NCI-H748 treated with DMSO at 0.1 percent for 48 hours (cell line): ENCODE measurements at regions not wholly inside any gene's neighbourhood (a gene's known extent, or its start where the extent isn't known, plus 50 kb on each side); places are given as distances from the start of the nearest gene placed in this dataset.
A peak's percentile ranks its signal among the peaks of the same experiment; 100 is the strongest.

Source experiments
- DNase-seq: peaks from one replicate; lab custom pipeline; 2025; lab: John Stamatoyannopoulos, UW

DNA sequence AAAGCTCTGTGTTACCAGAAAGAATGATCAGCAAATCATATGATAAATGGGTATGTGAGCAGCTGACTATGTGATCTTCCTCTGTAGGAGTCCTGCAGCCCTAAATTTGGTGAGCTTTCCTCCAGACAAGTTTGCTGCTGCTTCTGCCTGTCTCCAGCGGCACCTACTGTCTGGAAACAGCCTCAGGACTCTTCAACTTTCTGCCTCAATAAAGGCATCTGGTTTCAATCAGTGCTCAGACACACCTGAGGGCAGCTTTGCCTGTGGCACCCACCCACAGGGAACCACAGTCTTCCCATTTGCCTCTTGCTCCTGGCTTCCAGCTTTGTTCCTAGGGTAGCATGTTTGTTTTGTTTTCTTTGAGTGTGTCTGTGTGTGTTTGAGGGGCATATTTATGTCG, 727.9 kb upstream of the MAN1A1 start:
- no peak for DNase-seq

DNA sequence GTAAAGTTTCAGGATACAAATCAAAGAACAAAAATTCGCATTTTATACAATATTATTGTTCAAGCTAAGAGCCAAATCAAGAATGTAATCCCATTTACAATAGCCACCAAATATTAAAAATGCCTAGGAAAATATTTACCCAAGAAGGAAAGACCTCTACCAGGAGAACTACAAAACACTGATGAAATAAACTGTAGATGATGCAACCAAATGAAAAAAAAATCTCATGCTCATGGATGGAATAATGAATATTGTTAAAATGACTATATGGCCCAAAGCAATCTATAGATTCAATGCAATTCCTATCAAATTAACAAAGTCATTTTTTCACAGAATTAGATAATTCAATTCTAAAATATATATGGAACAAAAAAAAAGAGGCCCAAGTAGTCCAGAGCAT, 708.8 kb upstream of the MAN1A1 start:
- no peak for DNase-seq

DNA sequence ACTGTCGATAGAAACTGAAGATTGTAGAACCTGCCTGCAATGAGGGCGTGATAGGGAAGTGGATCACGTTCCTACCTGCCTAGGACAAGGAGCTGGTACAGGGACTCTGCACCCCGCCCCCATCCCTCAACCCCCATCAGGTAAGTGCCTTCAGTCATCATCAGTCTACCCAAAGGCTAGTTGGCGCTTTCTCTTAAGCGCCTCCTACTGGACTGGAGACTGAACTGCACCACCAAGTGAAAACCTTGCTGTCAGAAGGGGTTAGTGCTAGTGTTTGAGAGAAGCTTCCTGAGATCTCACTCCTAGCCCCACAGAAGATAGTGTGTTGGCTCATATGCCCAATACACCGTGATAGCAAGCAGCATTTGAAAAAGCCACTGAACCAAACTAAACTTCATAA, 706.5 kb upstream of the MAN1A1 start:
- DNase-seq: no peak

DNA sequence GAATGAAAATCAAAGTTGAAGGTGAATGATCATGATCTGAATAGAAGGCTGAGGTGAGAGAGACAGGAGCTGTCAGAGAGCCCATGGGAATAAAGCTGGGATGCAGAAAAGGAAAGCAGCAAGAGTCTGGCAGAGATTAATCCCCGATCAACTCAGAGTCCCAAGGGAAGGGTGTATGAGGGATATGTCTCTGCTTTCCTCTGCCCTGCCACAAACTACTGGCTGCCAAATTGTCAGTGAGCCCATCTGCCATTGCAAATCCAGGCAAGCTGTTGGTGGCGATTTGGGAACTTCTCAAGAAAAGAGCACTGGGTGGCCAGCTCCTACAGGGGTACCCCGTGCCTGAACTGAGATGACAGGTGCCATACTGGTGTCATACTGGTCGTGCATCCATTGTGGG, 705.5 kb upstream of the MAN1A1 start:
- no peak for DNase-seq

DNA sequence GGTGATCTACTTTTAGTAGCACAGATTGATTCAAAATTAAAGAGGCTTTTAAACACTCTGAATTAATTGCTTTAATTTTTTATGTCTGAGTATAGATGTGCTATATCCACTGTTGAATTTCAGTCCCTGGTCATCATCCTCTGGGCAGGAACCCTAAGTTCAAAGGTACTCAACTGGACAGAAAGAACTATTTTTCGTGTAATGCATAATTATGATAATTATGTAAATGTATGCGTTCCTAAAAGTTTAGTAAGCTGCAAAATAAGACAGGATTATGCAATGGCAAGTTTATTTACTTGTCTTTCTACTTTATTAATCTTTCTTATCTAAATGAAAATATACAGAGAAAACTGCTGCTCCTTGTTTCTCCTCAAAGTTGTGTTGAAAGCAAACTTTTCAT, 690.1 kb upstream of the MAN1A1 start:
- DNase-seq: no peak

DNA sequence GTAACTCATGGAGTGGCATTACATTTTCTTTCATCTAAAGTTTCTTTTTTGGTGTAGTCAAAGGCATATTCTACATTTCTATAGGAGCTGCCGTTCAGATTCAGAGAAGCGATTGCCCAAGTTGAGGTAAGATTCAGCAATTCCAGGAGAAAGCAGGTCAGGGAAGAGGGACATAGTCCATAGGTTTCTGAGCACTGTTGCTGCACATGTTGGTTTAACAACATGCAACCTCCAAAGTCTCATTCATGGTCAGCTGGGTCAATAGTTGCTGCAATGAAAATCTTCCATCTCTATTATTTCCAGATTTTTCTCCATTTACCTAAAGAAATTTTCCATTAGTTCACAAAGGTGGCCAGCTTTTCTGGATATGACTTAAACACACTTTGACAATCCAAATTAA, 682.3 kb upstream of the MAN1A1 start:
- DNase-seq: no peak

DNA sequence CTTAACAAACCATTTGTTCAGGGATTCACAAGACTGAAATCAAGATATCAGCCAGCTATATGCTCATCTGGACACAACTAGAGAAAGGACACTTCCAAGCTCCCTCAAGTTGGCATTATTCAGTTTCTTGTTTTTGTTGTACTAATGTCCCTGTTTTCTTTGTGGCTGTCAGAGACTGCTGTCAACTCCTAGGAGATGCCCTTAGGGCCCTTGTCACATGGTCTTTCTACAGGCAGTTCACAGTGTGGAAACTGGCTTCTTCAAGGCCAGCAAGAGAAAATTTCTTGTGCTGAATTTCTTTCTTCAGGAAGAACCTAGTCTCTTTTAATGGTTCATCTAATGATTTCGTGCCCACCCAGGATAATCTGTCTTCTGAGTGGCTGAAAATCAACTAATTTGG, 677.2 kb upstream of the MAN1A1 start:
- no peak for DNase-seq

DNA sequence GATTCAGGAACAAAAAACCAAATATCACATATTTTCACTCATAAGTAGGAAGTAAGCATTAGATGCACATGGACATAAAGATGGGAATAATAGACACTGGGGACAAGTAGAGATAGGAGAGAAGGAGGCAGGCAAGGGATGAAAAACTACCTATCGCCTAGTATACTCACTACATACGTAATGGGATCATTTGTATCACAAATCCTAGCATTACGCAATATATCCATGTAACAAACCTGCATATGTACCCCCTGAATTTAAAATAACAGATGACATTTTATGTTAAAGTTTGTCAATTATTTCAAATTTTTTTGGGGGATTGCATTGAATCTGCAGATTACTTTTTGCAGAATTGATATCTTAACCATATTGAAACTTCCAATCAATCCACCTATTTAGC, 660.5 kb upstream of the MAN1A1 start:
- DNase-seq: no peak

DNA sequence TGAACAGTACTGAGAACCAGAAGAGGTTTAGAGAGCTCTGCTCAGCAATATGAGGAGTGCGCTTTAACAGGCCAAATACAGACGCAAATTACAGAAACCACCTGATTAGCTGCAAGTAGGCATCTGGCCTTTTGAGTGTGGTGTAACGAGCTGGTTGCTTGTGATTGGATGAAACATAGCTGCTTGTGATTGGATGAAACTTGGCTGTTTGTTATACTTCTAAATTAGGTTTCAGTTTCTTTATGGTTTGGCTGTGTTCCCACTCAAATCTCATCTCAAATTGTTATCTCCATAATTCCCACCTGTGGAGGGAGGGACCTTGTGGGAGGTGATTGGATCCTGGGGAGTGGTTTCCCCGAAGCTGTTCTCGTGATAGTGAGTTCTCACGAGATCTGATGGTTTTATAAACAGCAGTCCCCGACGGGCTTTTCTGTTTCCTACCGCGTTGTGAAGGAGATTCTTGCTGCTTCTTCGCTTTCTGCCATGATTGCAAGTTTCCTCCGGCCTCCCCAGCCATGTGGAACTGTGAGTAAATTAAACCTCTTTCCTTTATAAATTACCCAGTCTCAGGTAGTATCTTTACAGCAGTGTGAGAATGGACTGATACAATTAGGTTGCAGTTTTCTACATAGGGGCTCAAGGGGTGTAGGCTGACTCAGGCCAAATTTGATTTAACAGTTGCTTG, 655.9 kb upstream of the MAN1A1 start:
- DNase-seq: peak; percentile 89

DNA sequence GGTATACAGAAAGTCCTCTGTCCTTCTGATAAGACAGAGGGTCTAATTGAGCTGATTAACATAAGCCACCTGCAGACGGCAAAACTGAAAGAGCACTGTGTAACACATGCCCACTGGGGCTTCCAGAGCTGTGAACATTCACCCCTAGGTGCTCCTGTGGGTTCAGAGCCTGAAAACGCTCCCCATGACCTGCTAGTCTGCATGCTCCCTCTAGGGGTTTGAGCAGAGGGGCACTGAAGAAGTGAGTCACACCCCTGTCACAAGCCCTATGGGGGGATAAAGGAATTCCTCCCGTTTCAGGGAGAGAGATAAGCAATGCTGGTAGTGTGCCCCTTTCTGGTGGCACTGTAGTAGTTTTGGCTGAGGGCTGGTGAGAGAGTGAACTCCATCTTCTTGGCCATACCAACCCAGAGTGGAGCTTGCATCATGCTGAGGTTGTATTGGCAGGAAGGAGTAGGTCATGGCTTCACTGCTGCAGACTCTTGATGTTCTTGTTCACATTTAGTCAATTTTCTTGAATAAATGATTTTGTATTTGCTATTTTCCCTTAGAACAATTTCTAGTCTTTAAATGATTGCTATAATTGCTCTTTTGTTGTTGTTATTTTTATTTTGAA, 637.5 kb upstream of the MAN1A1 start:
- no peak for DNase-seq

DNA sequence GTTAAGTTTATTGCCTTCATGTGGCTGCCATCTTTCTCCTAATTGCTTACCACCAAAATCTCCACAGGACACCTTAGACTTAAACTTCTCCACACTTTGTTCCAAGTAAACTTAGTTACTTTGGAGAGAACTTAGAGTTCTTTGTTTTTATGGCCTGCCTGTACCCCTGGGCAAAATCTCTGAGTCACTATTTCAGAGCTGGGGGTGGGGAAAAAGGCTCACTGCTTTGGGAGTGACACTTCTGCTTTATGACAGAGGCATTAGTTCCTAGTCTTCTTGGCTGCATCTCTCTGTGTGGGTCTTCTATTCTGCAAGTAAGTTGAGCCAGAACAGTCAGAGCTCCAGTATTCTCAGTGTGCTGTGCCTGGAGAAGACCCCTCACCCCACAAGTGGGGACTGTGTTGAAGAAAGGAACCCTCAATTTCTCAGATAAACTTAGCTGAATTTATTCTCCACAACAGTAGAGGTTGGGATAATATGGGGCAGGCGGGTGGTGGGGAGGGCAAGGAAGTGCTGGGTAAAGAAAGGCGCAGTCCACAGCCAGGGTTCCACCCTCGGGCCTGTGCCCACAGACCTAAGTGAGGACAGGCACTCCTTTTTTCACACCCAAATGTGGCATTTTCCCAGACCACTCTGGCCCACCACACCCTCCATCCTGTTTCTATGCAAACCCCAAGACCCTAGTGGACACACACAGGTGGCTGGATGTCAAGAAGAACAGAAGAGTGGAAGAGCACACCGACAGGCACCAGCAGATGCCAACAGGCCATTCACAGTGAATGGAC, 636.6 kb upstream of the MAN1A1 start:
- DNase-seq: no peak

DNA sequence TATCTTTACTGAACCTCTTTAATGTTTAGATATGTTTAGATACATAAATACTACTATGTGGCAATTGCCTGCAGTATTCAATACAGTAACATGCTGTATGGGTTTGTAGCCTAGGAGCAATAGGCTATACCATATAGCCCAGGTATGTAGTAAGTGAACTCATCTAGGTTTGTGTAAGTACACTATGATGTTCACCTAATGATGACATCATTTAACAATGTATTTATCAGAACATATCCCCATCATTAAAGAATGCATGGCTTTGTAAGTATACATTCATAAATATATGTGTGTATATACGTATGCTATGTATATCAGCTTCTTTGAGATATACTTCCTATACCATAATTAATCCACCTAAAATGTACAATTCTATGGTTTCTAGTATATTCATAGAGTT, 631.2 kb upstream of the MAN1A1 start:
- DNase-seq: no peak

DNA sequence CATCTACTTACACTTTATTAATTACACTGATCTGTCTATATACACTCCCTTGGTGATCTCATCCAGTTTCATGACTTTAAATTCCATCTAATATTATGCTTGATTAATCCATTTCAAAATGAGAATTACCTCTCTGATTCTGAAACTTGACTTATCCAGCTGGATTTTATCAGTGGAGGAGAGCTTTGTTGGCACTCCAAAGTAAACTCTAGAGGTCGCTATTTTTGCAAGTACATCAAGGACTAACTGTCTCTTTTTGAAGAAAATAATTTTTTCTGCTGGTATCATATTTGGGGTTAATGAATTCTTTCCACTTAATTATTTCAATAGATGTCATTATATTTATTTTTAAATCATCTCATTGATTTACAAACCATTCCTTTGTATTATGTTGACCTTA, 630.3 kb upstream of the MAN1A1 start:
- peak; percentile 6 for DNase-seq

DNA sequence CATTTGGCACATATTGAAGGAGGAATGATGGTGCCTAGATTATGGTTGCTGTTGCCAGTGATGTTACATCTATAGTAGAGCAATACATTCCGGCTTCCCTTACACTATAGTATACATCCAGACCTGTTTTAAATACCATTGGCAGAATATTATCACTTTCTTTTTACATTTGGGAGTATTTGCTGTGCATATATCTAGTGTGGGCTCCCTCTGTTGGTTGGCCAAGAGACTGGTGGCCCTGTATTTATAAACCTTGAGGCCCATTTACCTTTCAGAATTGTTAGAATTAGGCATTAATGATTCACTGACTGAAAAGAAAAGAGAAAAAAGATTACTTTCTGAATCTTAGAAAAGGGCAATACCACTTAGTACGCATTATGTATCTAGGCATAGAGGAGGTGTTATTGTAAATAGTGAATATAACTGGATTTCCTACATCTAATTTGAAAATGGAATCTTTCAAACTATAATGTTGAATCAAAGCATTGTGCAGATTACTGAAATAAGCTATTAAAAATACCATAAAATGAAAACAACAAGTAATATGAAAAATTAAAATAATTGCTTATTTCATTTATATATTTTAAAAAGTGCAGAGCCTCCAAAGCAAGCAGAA, 628.8 kb upstream of the MAN1A1 start:
- no peak for DNase-seq

DNA sequence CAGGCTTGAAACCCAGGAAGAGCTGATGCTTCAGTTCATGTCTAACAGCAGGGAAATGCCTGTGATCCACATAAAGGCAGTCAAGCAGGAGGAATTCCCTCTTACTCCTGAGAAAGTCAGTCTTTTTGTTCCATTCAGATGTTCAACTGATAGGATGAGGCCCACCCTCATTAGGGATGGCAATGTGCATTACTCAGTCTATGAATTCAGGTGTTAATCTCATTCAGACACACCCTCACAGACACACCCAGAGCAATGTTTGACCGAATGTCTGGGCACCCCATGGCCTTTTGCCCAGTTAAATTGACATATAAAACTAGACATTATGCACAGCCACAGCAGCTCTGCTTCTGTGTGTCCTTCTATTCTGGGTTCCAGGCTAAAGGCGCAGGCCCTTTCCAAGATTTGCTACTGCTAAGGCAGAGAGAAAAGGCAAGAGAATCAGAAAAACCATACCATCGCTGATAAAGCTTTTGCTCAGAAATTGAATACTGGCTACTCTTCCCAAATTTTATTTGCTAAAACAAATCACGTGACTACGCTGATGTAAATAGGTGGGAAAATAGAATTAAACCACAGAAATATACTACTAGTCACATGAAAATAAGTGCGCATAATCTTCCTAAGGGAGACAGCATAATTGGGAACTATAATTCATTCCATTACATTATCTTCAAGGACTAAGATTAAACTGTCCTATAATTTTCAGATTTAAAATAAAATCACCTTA, 625.0 kb upstream of the MAN1A1 start:
- no peak for DNase-seq

DNA sequence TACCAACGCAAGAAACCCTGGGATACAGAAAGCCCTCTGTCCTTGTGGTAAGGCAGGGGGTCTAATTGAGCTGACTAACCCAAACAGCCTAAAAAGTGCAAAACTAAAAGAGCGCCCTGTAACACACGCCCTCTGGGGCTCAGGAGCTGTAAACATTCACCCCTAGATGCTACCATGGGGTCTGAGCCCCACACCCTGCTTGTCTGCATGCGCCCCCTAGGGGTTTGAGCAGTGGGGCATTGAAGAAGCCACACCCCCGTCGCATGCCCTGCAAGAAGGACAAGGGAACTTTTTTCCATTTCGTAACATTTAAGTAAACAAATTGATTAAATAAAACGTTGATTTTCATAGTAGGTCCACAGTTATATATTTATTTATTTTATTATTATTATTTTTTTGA, 616.9 kb upstream of the MAN1A1 start:
- DNase-seq: no peak

DNA sequence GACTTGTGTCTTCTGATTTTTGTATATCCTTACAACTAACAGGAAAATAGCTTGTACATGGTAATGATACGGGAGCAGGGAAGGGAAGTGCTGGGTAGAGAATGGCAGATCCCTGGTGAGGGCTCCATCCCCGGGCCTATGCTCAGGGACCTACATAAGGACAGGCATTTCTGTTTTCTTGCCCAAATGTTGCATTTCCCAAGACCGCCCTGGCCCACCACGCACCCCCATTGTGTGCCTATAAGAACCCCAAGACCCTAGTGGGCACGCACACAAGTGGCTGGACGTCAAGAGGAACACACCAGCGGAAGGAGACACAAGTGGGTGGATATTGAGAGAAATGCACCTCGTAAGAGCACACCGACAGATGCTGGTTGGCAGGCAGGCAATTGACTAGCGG, 616.3 kb upstream of the MAN1A1 start:
- DNase-seq: no peak

DNA sequence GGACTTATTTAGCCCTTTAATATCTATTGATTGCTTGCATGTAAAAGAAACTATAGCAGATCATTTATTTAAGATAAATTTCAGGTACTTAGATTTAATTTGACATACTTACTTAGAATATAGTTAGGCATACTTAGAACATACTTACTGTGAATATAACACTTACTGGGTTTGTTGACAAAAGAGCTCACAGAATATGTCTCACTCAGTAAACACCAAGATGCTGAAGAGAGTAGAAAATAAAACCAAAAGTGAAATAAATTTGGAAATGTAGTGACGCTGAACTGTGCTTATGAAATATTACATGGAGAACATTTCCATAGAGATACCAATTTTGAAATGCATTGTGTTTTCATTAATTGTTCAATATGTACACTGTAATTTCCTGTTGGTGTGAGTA, 615.4 kb upstream of the MAN1A1 start:
- DNase-seq: no peak

DNA sequence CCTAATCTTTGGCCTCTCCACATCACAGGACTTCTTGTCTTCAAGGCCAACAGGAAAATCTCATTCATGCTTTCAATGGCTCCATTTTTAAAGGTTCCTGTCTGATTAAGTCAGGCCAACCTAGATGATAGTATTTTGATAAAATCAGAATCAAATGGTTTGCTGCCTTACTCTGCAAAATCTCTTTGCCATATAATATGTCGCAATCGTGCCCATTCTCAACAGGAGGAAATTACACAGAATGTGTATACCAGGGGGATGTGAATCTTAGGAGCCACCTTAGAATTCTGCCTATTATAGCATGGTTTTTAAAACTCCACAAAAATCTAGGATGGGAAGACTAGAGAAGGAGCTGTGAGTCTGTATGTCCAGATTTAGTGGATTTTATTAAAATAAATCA, 612.9 kb upstream of the MAN1A1 start:
- no peak for DNase-seq

DNA sequence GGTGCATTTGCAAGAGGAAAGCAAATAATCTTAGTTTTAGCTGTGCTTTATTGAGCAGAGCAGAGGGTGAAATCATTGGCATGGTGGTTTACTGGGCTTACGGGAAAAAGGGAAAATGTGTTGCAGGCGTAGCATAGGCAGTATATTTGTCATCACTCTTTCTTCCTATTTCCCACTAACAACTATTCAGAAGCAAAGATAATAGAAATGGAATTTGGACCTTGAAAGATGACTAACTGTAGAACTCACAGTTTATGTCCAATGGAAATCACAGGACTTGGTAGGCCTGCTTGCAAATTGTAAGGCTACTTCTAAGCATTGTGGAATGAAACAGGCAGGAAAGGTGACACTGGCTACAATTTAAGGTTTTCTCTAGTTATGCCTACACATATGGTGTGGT, 611.9 kb upstream of the MAN1A1 start:
- DNase-seq: no peak

DNA sequence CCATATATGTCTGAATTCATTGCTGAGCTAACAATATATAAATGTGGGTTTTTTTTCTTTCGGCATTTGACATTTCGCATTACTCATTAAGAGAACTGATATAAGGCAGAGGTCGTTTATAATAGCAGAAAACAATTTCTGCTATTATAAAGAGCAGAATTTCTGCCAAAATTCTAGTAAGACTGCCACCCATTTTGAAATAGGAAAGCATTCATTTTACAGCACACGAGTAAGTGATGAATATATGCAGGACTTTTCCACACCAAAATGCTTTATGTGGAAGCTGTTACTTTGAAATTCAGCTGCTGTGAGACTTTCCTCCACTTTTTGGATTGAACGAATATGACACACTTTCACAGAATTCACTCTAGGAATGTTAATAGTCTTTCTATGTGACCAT, 610.9 kb upstream of the MAN1A1 start:
- no peak for DNase-seq

DNA sequence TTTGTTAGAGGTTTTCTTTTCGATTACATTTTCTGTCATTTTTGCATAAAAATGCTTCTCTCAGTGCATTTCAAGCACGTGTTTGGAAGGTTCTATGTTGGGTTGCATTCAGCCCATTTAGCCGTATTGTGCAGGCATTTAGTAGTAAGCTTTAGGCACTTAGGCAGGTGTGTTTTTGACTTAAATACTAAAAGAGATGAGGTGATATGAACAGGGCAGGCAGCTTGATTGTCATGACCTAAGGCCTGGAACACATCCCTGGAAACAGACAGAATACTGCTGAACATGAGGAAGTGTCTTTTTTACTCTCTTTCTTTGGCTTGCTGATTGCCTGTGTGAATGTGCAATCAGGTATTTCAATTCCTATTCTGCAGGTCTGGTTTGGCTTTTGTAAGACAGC, 610.5 kb upstream of the MAN1A1 start:
- no peak for DNase-seq
